ENCODE measurements at regions not wholly inside any gene's neighbourhood (a gene's known extent, or its start where the extent isn't known, plus 50 kb on each side); places are given as distances from the start of the nearest gene placed in this dataset.

- H3K79me2 ChIP-seq (ENCODE audit: insufficient read depth, low read length) = no peaks in the 10 kb centered on the region
- no peak overlapping the region for H2AFZ ChIP-seq (ENCODE audit: low read length)
- H3K27ac ChIP-seq (ENCODE audit: low read depth, low read length) = no peak overlapping the region
- H4K20me1 ChIP-seq (ENCODE audit: insufficient read depth, low read length) = no peaks in the 10 kb centered on the region
- no peaks in the 10 kb centered on the region for H3K9me3 ChIP-seq (ENCODE audit: low read depth, low read length)
- peaks cover 8% of the 10 kb centered on the region for H3K4me1 ChIP-seq (ENCODE audit: insufficient read depth, low read length)
- TF ChIP-seq, protein P1, sequence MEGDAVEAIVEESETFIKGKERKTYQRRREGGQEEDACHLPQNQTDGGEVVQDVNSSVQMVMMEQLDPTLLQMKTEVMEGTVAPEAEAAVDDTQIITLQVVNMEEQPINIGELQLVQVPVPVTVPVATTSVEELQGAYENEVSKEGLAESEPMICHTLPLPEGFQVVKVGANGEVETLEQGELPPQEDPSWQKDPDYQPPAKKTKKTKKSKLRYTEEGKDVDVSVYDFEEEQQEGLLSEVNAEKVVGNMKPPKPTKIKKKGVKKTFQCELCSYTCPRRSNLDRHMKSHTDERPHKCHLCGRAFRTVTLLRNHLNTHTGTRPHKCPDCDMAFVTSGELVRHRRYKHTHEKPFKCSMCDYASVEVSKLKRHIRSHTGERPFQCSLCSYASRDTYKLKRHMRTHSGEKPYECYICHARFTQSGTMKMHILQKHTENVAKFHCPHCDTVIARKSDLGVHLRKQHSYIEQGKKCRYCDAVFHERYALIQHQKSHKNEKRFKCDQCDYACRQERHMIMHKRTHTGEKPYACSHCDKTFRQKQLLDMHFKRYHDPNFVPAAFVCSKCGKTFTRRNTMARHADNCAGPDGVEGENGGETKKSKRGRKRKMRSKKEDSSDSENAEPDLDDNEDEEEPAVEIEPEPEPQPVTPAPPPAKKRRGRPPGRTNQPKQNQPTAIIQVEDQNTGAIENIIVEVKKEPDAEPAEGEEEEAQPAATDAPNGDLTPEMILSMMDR (IDR thresholded peaks at IDR 0.05; ENCODE audit: extremely low read depth, low read depth, low read length) = no peak
- no peaks in the 10 kb centered on the region for H3K36me3 ChIP-seq (ENCODE audit: insufficient read depth, low read length)
- H3K4me2 ChIP-seq (ENCODE audit: insufficient read depth, low read length) = no peak overlapping the region
- no peak for DNase-seq (ENCODE audit: insufficient read length, low spot score, missing footprints)
- H3K27me3 ChIP-seq (ENCODE audit: insufficient read depth, low read length) = peaks cover 3% of the 10 kb centered on the region
- H3K4me3 ChIP-seq (ENCODE audit: insufficient read depth, low read length) = no peak overlapping the region
Measured at GRCh38 chr3:184466413-184466960, 86.6 kb downstream of the CHRD start.

DNA sequence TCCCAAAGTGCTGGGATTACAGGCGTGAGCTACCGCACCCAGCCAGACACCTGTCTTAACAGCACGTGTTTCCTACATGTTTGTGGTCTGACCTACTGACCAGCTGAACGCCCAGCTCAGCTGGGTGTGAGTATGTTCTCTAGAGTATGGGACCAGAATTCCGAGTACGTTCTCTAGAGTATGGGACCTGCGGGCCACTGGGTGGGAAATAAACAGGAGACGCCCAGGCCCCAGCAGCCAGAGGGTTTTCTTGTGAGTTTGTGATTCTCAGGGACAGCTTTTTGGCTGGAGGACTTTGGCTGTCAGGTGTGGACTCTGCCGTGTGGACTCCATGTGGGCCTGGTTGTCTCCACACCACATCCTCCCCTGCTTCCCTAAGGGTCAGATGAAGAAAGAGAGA is 87.3 kb downstream of the CHRD start:
- H3K4me2 ChIP-seq (ENCODE audit: insufficient read depth, low read length) = no peak overlapping the region
- H3K27ac ChIP-seq (ENCODE audit: low read depth, low read length) = no peak overlapping the region
- H3K9me3 ChIP-seq (ENCODE audit: low read depth, low read length) = no peaks in the 10 kb centered on the region
- DNase-seq (ENCODE audit: insufficient read length, low spot score, missing footprints) = no peak
- peaks cover 8% of the 10 kb centered on the region for H3K4me1 ChIP-seq (ENCODE audit: insufficient read depth, low read length)
- H3K79me2 ChIP-seq (ENCODE audit: insufficient read depth, low read length) = no peaks in the 10 kb centered on the region
- H3K4me3 ChIP-seq (ENCODE audit: insufficient read depth, low read length) = no peak overlapping the region
- no peak overlapping the region for H2AFZ ChIP-seq (ENCODE audit: low read length)
- TF ChIP-seq, protein P1 (IDR thresholded peaks at IDR 0.05; ENCODE audit: extremely low read depth, low read depth, low read length) = no peak
- no peaks in the 10 kb centered on the region for H3K36me3 ChIP-seq (ENCODE audit: insufficient read depth, low read length)
- peaks cover 9% of the 10 kb centered on the region for H3K27me3 ChIP-seq (ENCODE audit: insufficient read depth, low read length)
- H4K20me1 ChIP-seq (ENCODE audit: insufficient read depth, low read length) = no peaks in the 10 kb centered on the region

- H2AFZ ChIP-seq (ENCODE audit: low read length) = no peak overlapping the region
- no peaks in the 10 kb centered on the region for H4K20me1 ChIP-seq (ENCODE audit: insufficient read depth, low read length)
- H3K4me1 ChIP-seq (ENCODE audit: insufficient read depth, low read length) = peaks cover 2% of the 10 kb centered on the region
- TF ChIP-seq, protein P1 (IDR thresholded peaks at IDR 0.05; ENCODE audit: extremely low read depth, low read depth, low read length) = no peak
- no peaks in the 10 kb centered on the region for H3K36me3 ChIP-seq (ENCODE audit: insufficient read depth, low read length)
- peaks cover 30% of the 10 kb centered on the region for H3K27me3 ChIP-seq (ENCODE audit: insufficient read depth, low read length)
- H3K27ac ChIP-seq (ENCODE audit: low read depth, low read length) = no peak overlapping the region
- no peak overlapping the region for H3K4me3 ChIP-seq (ENCODE audit: insufficient read depth, low read length)
- no peaks in the 10 kb centered on the region for H3K79me2 ChIP-seq (ENCODE audit: insufficient read depth, low read length)
- no peak for DNase-seq (ENCODE audit: insufficient read length, low spot score, missing footprints)
- H3K9me3 ChIP-seq (ENCODE audit: low read depth, low read length) = no peaks in the 10 kb centered on the region
- no peak overlapping the region for H3K4me2 ChIP-seq (ENCODE audit: insufficient read depth, low read length)
Measured at GRCh38 chr3:184470551-184470950, 90.7 kb downstream of the CHRD start.

DNA sequence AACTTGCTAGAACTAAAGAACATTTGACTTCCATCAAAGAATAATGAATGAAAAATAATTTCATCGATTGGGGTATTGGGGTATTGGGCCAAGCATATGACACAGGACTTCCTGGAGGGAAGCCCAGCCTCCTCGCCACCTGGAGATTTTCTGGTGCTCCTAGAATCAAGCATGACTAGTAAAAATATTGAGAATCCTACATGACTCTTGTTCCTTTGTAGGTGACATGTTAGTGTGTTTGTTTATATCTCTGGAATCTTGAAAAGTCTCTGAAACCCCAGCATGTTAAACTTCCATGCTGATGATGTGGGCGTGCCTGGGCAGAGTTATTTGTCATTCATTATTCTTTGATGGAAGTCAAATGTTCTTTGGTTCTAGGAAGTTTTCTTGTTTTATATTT is 90.1 kb upstream of the EPHB3 start:
- Histone ChIP-seq H2AFZ (ENCODE audit: low read length) (no peak overlapping the region), H3K4me3 (ENCODE audit: insufficient read depth, low read length) (no peak overlapping the region)
- TF ChIP-seq, protein P1 (IDR thresholded peaks at IDR 0.05; ENCODE audit: extremely low read depth, low read depth, low read length) = no peak

More for the DNA sequence above, 90.1 kb upstream of the EPHB3 start:
- no peaks in the 10 kb centered on the region for H3K4me1 ChIP-seq (ENCODE audit: insufficient read depth, low read length)
- DNase-seq (ENCODE audit: insufficient read length, low spot score, missing footprints) = no peak
- no peaks in the 10 kb centered on the region for H3K9me3 ChIP-seq (ENCODE audit: low read depth, low read length)
- H3K36me3 ChIP-seq (ENCODE audit: insufficient read depth, low read length) = no peaks in the 10 kb centered on the region
- no peak overlapping the region for H3K4me2 ChIP-seq (ENCODE audit: insufficient read depth, low read length)
- peaks cover 37% of the 10 kb centered on the region for H3K27me3 ChIP-seq (ENCODE audit: insufficient read depth, low read length)
- H3K79me2 ChIP-seq (ENCODE audit: insufficient read depth, low read length) = no peaks in the 10 kb centered on the region
- no peak overlapping the region for H3K27ac ChIP-seq (ENCODE audit: low read depth, low read length)
- H4K20me1 ChIP-seq (ENCODE audit: insufficient read depth, low read length) = no peaks in the 10 kb centered on the region
